Memory B cell (primary cell): ENCODE measurements at regions not wholly inside any gene's neighbourhood (a gene's known extent, or its start where the extent isn't known, plus 50 kb on each side); places are given as distances from the start of the nearest gene placed in this dataset.

Experiments
- ATAC-seq: fragments of 150-1000 bp; cut with Tn5 transposase; 2 replicates; pipeline ENCODE4 v1.10.0; 2021; ENCODE audit warnings: low read depth, mild to moderate bottlenecking, moderate library complexity
- DNase-seq, 2 donors: peaks; one replicate each; pipeline ENCODE4 v3.0.0; 2022; ENCODE audit warnings: low spot score in 2 of 2
- H3K27ac Mint-ChIP-seq: one replicate; pipeline ENCODE4 v1.8.0; 2022; ENCODE audit warnings: mild to moderate bottlenecking, moderate library complexity, mixed read lengths
- H3K27me3 Mint-ChIP-seq: one replicate; pipeline ENCODE4 v1.8.0; 2022; ENCODE audit warnings: mixed read lengths
- H3K36me3 Mint-ChIP-seq: one replicate; pipeline ENCODE4 v1.8.0; 2022; ENCODE audit warnings: mild to moderate bottlenecking, mixed read lengths
- H3K4me1 Mint-ChIP-seq: one replicate; pipeline ENCODE4 v1.8.0; 2022; ENCODE audit warnings: mixed read lengths
- H3K4me3 Mint-ChIP-seq: one replicate; pipeline ENCODE4 v1.8.0; 2022; ENCODE audit warnings: mild to moderate bottlenecking, moderate library complexity, mixed read lengths
- H3K9me3 Mint-ChIP-seq: one replicate; pipeline ENCODE4 v1.8.0; 2022; ENCODE audit warnings: mixed read lengths

DNA sequence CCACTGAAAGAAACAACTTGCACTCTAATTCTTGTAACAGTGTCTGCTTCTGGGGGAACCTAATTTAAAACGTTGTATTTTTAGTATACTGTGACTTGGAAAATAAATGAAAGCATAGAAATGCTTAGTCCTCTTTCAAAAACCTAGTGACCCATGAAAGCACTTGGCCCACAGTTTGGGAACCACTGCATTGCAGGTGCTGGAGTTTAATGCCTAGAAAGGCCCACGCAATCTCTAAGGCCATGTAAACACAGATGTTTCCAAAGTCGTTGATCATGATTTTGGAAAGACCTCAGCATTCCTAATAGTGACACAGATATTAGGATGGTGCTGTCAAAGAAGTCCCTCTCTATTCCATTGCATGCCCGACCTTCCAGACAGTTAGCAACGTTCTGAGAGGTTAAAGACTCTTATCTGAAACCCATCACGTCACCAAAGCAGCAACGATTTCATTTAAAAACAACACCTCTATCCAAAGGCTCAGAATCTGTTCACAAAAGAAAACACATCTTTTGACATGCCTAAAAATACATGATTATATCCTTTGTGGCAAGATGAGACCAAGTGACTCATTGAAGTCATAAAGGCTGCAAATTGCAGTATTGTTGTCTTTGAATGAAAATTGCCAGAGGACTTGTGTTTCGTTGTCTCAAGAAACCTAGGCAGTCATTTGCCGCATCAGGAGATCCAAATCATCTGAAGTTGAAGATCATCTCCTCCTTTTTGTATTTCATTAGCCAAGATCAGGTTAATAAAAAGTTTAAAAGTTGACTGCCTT lies 328.0 kb upstream of the ZNF507 start:
- peaks cover 11% of the 10 kb centered on the region for H3K9me3 Mint-ChIP-seq
- H3K27ac Mint-ChIP-seq = no peak overlapping the region
- ATAC-seq = no peak
- H3K36me3 Mint-ChIP-seq = peaks cover 3% of the 10 kb centered on the region
- H3K4me1 Mint-ChIP-seq = no peaks in the 10 kb centered on the region
- DNase-seq = no peak
- no peak overlapping the region for H3K4me3 Mint-ChIP-seq
- H3K27me3 Mint-ChIP-seq = no peaks in the 10 kb centered on the region

DNA sequence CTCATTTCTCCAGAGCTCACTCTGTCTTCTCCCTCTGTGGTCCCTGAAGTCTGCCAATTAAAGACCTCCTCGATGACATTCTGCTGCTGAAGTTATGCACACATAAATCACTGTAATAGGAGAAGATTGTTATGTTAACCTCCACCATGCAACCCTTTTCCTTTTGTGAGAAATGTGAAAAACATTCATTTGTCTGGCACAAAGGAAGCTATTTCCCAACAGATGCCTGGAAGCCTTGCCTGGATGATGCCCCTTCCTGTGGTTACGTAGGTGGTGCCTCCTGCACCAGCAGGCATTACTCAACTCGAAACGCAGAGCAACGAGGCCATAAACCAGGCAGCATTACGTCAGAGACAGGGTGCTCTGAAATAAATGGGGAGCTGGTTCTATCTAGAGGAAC lies 327.4 kb upstream of the ZNF507 start:
- Mint-ChIP-seq H3K36me3 (peaks cover 3% of the 10 kb centered on the region), H3K27me3 (no peaks in the 10 kb centered on the region), H3K4me3 (no peak overlapping the region), H3K9me3 (peaks cover 11% of the 10 kb centered on the region), H3K27ac (no peak overlapping the region), H3K4me1 (no peaks in the 10 kb centered on the region)
- no peak for ATAC-seq
- no peak for DNase-seq

DNA sequence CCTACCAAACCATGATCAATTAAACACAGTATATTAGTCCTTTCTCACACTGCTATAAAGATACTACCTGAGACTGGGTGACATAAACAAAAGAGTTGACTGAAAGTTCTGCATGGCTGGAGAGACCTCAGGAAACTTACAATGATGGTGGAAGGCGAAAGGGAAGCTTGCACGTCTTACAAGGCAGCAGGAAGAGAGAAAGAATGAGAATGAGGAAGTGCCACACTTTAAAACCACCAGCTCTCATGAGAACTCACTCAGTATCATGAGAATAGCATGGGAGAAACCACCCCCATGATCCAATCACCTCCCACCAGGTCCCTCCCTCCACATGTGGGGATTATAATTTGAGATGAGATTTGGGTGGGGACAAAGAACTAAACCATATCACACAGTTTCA lies 324.9 kb upstream of the ZNF507 start:
- no peaks in the 10 kb centered on the region for H3K4me1 Mint-ChIP-seq
- no peak for DNase-seq
- peaks cover 17% of the 10 kb centered on the region for H3K9me3 Mint-ChIP-seq
- no peak for ATAC-seq
- H3K36me3 Mint-ChIP-seq = peaks cover 3% of the 10 kb centered on the region
- H3K27ac Mint-ChIP-seq = no peak overlapping the region
- no peak overlapping the region for H3K4me3 Mint-ChIP-seq
- no peaks in the 10 kb centered on the region for H3K27me3 Mint-ChIP-seq

DNA sequence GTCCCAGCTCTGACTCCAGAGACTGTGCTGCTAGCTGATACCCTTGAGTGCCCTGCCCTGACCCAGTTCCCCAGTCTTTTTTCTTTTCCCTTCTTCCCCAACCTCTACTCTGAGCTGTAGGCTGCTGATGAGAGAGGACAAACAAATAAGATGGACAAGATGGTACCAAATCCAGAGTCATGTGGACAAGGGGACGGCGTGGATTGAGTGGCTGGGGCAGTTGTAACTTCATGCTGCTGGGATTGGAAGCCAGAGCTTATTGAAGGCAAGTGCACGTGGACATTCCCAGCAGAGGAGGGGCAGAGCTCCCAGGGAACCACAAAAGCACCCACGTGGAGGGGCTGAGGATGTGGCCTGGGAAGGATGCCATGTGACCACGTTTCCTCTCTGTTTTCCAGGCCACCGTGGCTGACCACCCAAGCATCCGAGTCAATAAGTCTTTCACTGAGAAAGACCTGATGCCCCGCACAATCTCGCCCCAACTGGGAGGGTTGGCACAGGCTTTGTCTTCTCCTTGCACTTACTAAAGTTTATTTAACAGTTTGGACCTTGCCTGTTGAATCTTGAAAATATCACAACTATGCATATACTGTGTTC lies 323.3 kb upstream of the ZNF507 start:
- Mint-ChIP-seq H3K9me3 (peaks cover 30% of the 10 kb centered on the region), H3K4me1 (no peaks in the 10 kb centered on the region), H3K4me3 (no peak overlapping the region), H3K36me3 (peaks cover 3% of the 10 kb centered on the region), H3K27me3 (peaks cover 1% of the 10 kb centered on the region), H3K27ac (no peak overlapping the region)
- DNase-seq (no peak), ATAC-seq (no peak)

DNA sequence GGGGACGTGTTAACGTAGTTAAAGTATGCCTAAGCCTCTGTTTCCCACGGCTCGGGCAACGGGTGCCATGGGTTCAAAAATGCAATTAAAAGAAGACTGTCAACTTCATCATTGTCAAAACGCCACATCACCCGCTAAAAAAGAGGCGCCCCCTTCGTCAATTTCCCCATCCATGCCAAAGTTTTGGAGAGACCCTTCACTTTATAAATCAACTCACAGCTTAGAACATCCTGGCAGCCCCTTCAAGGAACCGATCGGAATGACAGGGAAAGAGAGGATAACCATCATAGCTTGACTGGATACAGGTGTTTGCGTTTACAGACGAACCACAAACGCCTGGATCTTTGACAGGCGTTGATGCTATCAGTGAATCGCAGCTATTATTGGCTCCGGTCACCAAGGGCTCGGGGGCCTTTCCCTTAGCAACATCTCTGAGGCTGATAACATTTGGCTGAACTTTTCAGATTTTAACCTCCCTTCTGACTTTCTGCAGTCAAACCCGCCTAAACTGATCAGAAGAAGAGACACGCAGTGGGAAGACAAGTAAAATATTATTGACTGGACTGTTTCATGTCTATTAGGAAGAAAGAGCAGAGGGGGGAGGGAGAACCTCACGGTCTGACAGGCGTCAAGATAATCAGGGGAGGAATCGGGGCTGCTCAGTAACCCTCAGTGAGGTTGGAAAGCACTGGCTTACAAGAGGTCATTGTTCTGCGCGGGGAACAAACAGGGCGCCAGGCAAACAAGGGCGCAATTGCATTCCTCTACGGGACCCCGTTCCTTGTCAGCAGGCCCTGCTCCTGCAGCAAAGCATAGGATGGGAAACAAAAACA lies 322.5 kb upstream of the ZNF507 start:
- Mint-ChIP-seq H3K27ac (no peak overlapping the region), H3K36me3 (peaks cover 3% of the 10 kb centered on the region), H3K4me3 (no peak overlapping the region), H3K27me3 (peaks cover 1% of the 10 kb centered on the region), H3K4me1 (no peaks in the 10 kb centered on the region), H3K9me3 (peaks cover 30% of the 10 kb centered on the region)
- no peak for ATAC-seq
- DNase-seq = no peak

DNA sequence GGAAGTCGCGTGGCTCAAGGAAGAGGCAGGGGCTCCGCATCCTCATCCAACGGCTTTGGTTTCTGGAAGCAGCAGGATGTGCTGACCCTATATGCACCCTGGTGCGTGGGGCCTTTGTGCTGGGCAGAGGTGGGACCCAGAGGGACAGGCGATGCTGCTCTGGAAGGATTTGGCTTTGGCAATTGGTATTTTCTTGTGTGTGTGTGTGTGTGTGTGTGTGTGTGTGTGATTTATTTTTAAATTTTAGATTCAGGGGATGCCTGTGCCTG lies 321.9 kb upstream of the ZNF507 start:
- H3K9me3 Mint-ChIP-seq = peaks cover 27% of the 10 kb centered on the region
- H3K36me3 Mint-ChIP-seq = peaks cover 3% of the 10 kb centered on the region
- H3K27ac Mint-ChIP-seq = no peak overlapping the region
- DNase-seq (no peak), ATAC-seq (no peak)
- H3K4me1 Mint-ChIP-seq = no peaks in the 10 kb centered on the region
- H3K4me3 Mint-ChIP-seq = no peak overlapping the region
- H3K27me3 Mint-ChIP-seq = peaks cover 1% of the 10 kb centered on the region

DNA sequence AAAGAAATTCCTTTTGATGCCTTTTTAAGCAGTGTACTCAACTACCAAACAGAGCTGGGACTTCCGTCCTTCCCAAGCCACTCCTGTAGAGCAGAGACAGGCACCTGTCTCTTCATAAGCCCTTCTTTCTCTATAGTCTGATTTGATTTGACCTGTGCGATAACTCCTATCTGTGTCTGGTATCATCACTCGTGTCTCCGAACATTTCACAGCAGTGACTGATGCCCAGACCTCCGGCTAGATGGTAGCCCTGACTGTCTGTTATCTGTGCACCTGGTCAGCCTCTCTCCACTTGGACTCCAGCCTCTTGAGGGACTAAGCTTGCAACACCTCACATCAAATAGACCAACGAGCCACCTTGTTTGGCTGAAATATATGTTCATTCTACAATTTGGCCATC lies 316.2 kb upstream of the ZNF507 start:
- H3K27ac Mint-ChIP-seq = no peak overlapping the region
- ATAC-seq = no peak
- H3K27me3 Mint-ChIP-seq = peaks cover 1% of the 10 kb centered on the region
- H3K9me3 Mint-ChIP-seq = peaks cover 16% of the 10 kb centered on the region
- H3K4me1 Mint-ChIP-seq = no peaks in the 10 kb centered on the region
- H3K36me3 Mint-ChIP-seq = no peaks in the 10 kb centered on the region
- DNase-seq = no peak
- no peak overlapping the region for H3K4me3 Mint-ChIP-seq

DNA sequence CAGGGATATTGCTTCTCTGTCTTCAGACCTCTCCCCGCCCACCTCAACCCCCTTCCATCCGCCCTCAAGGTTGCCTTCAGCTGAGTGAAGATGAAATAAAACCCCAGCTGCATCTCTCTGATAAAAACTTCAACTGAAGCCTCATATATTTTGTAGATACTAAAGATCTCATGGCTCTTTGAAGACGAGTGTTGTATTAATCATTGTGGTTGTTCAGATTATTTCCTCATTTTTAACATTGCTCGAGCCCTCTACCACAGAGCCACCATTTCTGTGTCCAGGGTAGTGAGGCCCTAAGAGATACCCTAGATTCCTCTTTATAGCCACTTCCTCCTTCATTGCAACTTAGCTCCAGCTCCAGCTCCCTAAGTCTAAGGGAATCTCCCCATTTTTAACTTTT lies 312.8 kb upstream of the ZNF507 start:
- Mint-ChIP-seq H3K27me3 (no peaks in the 10 kb centered on the region), H3K27ac (no peak overlapping the region), H3K4me3 (no peak overlapping the region), H3K36me3 (no peaks in the 10 kb centered on the region), H3K9me3 (peaks cover 5% of the 10 kb centered on the region), H3K4me1 (no peaks in the 10 kb centered on the region)
- ATAC-seq (no peak), DNase-seq (no peak)

DNA sequence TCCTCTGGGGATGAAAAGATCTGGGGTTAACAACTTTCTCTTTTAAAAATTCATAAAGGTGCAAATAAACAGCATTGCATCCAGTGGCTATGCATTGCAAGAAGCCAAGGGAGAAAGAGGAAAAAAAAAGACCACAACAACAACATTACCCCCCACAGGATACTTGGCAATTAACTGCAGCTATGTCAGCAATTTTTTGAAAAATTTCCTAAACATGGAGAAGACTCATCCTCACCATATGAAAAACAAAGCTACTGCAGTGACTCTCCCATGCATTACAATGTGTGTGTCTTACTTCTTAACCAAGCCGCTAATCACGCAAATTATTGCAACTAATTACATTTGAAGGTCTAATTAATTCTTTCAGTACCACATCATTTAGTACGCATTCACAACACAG lies 309.8 kb upstream of the ZNF507 start:
- Mint-ChIP-seq H3K27ac (no peak overlapping the region), H3K4me1 (no peaks in the 10 kb centered on the region), H3K36me3 (no peaks in the 10 kb centered on the region), H3K27me3 (no peaks in the 10 kb centered on the region), H3K4me3 (no peak overlapping the region), H3K9me3 (peaks cover 5% of the 10 kb centered on the region)
- ATAC-seq (no peak), DNase-seq (no peak)

DNA sequence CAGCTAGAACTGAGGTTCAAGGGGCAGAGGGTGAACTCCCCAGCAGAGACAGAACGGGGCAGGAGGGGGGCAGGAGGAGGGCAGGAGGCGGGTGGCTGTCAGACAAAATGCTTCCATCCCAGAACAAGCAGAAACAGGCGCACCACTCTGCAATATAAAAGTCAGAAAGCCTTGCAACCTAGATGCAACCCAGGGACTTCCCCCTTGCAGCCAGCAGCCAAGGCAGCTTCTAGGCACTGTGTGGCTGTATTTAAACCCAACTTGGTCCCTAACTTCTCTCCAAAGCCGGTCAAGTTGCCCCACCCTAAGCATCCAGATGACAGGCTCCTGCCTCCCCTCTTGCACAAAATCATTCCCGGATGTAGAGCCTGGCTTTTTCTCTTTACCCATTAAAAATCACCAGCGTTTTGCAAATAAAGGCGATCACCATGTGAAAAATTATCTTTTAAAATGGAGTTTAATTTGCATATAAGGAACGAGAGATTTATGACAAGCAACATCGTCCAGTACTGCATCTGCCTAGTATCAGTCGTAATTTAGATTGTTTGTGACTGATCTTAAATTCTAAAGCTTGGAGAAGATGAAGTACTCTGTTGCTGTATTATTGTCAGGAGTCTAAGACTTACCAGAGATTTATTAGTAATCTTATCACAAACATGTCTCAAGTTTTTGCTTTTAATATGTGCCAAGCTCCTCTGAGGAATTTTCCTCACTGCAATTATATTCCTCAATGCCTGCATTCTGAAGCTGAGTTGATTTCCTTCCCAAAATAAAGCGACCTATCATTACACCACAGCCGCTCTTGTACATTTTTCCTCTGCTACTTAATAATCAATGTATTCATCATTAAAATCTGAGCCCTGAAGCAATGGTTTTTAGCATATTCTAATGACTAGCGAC lies 307.1 kb upstream of the ZNF507 start:
- peaks cover 4% of the 10 kb centered on the region for H3K9me3 Mint-ChIP-seq

DNA sequence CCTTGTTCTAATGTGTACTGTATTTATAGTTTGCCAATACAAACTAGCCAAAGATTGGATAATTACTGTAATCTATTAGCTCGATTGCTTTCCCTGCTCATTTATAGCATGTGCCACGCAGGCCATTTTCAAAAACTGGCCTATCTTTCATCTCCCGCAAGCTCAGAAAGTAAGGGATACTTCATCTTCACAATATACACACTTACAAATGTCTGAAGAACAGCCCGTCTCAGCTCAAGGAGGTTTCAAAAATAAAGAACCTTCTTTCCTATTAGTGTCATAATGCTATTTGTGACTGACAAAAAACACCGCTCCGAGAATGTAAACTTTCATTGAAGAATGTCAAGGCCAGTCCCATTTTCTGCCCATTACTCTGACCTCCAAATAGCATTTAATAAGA lies 306.4 kb upstream of the ZNF507 start:
- no peak for ATAC-seq
- H3K4me3 Mint-ChIP-seq = no peak overlapping the region
- H3K27ac Mint-ChIP-seq = no peak overlapping the region
- DNase-seq = no peak
- H3K4me1 Mint-ChIP-seq = no peaks in the 10 kb centered on the region
- peaks cover under 1% of the 10 kb centered on the region for H3K27me3 Mint-ChIP-seq
- peaks cover 4% of the 10 kb centered on the region for H3K9me3 Mint-ChIP-seq
- no peaks in the 10 kb centered on the region for H3K36me3 Mint-ChIP-seq

More for the DNA sequence above, 307.1 kb upstream of the ZNF507 start:
- DNase-seq (no peak), ATAC-seq (no peak)
- no peaks in the 10 kb centered on the region for H3K4me1 Mint-ChIP-seq
- no peaks in the 10 kb centered on the region for H3K27me3 Mint-ChIP-seq
- no peaks in the 10 kb centered on the region for H3K36me3 Mint-ChIP-seq
- H3K27ac Mint-ChIP-seq = no peak overlapping the region
- H3K4me3 Mint-ChIP-seq = no peak overlapping the region

DNA sequence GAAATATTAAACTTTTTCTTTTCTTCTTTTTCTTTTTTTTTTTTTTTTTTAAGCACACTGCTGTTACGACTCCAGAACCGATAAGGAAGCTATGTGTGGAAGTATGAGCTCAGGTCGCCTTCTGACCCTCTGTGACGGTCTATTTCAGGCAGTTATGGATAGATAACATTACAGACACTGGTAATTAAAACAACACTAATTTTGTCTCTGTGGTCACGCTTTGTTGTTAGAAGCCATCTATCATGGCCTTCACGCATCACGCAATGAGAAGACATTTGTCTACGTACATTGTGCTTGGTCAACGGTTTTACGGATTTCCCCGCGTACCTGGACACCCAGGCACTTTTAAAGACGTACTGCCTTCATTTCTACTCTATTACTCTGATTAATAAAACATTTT lies 306.0 kb upstream of the ZNF507 start:
- Mint-ChIP-seq H3K9me3 (peaks cover 4% of the 10 kb centered on the region), H3K27me3 (peaks cover 4% of the 10 kb centered on the region), H3K27ac (no peak overlapping the region), H3K36me3 (no peaks in the 10 kb centered on the region), H3K4me3 (no peak overlapping the region), H3K4me1 (no peaks in the 10 kb centered on the region)
- DNase-seq (no peak), ATAC-seq (no peak)

DNA sequence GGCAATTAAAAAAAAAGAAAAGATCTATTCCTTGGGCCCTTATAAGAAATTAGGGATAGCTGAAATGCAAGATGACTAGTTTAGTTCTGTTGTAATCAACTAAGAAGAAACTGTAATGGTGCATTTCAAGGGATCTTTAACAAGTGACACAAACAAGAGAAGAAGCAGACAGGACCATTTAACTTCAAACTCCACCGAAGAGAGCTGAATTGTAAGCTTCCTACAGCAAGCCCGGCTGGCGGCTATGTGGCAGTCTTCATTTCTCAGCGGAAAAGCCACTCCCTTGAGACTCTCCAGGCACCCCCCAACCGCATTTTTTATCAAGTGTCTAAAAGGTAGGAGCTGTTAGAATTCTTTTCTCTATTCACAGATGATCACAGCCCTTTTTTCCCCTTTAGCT lies 305.2 kb upstream of the ZNF507 start:
- no peak overlapping the region for H3K27ac Mint-ChIP-seq
- peaks cover 2% of the 10 kb centered on the region for H3K9me3 Mint-ChIP-seq
- no peak for ATAC-seq
- H3K4me3 Mint-ChIP-seq = no peak overlapping the region
- no peaks in the 10 kb centered on the region for H3K4me1 Mint-ChIP-seq
- no peak for DNase-seq
- H3K27me3 Mint-ChIP-seq = peaks cover 4% of the 10 kb centered on the region
- H3K36me3 Mint-ChIP-seq = no peaks in the 10 kb centered on the region
